NCI-H82 treated with DMSO at 0.1 percent for 48 hours (cell line): ENCODE measurements at regions not wholly inside any gene's neighbourhood (a gene's known extent, or its start where the extent isn't known, plus 50 kb on each side); places are given as distances from the start of the nearest gene placed in this dataset.
"Not testable (repeated sequence)": the region's sequence is repeated elsewhere in the genome, so short reads cannot be mapped to it uniquely, and the experiment has no call there.

Experiments used
- DNase-seq: peaks from one replicate; lab custom pipeline; 2025; ENCODE audit not compliant: unreplicated experiment; lab: John Stamatoyannopoulos, UW

DNA sequence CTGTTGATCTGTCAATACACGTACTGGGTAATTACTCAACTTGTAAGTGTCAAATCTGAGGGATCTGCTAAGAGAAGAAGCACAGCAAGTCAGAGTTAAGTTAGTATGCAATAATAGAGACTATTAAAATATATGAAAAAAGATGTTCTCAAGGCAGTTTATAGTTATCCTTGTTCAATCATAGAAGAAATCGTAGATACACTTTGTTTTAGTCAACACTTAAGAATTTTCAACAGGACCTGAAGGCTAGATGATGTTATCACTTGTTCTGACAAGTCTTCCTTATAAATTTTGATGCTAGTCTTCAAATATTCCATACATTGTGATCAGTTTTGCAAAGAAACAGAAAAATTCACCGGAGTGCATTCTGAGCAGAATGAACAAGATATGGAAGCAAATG is 91.1 kb upstream of the KCNQ5 start:
- no peak for DNase-seq

DNA sequence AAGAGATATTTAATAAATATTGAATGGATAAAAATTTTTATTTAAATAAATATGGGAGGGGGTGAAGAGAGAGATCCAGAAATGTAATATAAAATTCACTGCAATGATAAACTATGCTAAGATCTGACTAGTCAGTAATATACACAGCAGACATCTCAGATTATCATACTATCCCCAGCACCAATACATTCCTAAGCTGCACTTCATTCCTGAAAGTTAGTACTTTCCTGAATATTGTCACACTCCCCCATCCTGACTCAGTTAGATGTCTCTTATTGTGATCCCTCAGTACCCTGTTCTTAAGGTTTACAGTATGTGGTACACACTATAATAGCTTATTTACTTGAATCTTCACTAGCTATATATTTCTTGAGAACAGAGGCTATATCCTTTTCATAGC is 88.3 kb upstream of the KCNQ5 start:
- DNase-seq, result no peak

DNA sequence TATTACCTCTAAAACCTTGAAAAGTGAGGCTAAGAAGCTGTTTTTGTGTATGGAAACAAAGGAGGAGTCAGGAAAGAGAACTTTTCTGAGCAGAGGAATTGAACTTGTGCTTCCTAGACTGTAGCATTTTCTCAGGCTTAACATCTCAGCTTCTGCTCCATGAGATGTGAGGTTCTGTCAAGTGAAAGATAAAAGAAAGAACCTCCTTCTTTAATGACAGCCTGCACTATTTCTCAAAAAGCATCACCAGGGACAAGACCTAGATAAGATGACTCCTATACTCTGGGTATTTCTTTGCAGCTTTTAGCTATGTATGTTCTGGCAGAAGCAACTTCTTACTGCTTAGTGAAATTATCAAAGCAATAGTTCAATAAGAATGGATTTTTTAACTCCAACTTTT is 87.6 kb upstream of the KCNQ5 start:
- DNase-seq, result no peak

DNA sequence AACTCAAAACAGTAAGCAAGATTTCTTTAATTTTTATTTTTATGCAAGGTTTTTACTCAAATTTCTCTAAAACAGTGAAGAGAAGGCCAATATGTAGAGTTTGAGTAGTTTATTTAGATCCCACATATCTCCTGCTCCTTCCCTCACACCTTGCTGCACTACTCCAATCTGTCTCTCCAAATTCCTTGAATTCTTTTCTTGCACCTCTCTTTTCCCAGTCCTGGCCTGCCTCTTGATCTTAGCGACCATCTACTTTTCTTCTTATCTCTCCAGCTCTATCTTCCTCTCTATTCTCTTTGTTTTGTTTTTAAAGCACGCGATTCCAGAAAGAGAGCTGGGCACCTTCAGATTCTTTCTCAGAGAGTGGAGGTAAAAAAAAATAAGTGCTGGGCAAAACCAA is 86.7 kb upstream of the KCNQ5 start:
- DNase-seq, result no peak

DNA sequence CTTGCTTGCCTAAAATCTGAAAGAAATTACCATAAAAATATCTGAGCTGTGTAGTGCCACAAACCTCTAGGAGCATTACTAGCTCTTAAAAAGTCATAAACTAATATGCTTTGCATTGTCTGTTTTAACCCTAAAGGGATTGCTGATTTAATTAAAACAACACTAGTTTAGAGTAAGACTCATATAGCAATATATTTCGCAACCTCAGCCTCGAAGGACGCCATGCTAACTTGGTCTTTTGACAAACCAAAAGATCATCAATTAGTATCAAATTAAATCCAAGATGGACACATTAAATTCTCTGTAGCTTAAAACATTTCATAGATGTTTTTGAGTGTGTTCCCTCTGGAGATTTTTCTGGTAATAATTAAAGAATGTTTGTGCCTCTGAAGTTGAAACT is 74.8 kb upstream of the KCNQ5 start:
- DNase-seq, result no peak

DNA sequence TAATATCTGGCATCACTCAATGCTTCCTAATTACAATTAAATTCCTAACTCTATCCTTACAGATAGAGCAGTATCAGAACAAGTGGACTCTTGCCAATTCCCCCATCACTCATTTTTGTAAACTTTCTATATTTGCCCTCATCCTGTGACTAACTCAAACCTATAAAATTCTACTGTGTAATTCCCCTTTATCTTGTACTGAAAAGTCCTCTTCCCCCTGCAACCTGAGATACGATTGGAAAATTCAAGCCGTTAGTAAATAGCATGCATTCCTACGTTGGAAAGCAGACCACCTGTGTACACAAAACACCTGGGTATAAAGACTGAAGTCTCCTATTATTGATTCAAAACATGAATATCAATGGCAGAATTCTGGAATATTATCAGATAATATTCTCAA is 70.4 kb upstream of the KCNQ5 start:
- DNase-seq, result no peak

DNA sequence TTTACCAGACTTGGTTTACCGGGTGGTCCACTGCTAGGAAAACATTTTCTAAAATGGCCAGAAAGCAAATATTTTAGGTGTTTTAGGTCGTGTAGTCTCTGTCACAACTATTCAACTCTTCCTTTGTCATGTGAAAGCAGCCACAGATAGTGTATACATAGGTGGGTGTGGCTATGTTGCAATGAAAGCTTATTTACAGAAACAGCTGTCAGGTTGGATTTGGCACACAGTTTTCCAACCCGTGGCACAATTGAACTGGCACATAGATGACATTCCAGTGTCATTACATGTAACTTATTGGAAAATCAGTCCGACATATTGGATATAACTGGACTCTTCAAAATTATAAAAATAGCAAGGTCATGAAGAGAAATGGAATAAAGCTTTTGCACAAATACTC is 68.9 kb upstream of the KCNQ5 start:
- DNase-seq, result no peak

DNA sequence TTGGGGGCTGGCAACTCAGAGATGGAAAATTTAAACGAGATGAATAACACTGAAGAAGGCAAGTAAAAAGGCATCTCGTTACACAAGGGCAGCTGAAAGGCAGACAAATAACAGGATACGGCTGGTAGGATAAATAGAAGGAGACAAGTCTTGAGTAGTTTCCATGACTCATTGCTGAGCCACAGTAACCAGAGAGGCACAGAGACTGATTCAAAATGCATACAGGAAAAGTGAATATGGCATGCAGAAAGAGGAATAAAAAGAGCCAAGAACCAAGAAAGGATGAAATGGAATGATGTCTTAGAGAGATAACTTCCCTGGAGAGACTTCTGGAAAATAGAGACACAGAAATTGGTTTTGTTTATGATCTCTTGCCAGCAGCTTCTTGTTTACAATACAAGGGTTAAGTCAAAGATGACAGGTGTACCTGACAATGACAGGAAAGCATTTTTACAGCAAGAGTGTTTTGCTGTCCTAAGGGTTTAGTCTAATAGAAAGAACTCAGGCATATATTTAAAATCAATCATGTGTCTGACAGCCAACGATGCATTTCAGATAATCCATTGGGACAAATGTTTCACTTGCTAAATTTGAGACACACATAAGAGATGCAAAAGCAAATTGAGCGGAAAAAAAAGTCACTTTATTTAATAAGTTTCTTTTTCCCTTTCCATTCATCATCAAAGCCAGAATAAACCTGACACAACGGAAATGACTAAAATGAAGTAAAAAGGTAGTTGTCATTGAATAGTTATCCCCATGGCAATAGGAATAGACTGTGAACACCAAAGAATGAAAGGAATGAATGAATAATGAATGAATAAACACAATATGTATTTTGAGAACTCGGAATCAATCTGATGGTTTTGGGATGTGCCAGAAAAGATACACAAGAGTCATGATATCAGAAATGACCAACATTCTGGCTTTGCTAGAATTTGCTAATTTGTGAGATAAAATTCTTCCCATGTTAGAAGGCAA is 68.0 kb upstream of the KCNQ5 start:
- no peak for DNase-seq

DNA sequence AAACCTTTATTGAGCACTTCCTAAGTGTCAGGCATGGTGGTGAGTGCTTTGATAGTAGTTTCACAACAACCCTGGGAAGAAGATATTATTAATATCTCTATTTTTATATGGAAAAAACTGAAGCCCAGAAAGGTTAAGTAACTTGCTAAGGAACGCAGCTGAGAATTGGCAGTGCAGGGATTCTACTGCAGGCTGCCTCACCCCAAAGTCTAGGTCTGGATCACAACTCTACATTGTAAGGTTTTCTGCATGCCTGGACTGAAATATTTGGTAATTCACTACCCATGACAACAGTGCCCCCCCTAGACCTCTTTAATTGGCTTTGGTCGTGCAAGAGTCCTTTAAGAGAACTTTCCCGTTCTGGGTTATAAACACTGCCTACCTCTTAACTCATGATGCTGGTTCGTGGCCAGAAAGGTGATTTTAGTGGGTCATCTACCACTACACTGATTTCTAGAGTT is 67.1 kb upstream of the KCNQ5 start:
- DNase-seq, result no peak

DNA sequence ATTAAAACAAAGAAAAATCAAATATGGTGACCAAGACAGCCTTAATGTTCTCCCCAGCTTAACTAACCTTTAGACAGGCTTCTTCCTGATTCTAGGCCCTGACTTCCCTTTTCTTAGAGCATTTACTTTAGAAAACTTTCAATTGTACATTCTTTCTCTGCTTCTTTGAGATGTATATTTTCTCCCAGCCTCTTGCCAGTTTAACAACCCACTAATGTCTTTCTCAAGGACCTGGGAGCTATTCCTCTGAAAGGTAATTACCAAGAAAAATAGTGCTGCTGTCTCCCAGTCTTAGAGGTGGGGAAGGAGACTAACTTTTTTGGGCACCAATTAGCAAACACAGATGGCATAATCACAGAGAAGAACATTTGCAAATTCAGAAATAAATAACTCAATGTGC is 62.8 kb upstream of the KCNQ5 start:
- DNase-seq, result no peak

DNA sequence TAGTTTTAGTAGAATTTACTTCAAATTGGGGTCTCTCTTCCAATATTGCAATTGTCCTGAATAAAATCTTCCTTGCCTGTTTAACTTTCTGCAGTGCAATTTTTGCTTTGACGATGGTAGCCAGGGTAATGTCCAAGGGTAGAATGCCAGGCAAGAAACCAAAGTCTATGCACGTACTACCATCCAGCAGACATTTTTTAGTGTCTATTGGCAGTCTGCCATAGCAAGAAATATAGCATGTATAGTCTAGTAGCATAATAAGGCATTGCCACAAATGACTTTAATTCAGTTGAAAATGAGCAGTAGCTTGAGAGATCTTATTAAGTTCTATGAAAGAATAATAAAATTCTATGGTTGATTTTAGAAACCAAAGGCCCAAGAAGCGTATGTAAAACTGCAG is 62.3 kb upstream of the KCNQ5 start:
- no peak for DNase-seq

DNA sequence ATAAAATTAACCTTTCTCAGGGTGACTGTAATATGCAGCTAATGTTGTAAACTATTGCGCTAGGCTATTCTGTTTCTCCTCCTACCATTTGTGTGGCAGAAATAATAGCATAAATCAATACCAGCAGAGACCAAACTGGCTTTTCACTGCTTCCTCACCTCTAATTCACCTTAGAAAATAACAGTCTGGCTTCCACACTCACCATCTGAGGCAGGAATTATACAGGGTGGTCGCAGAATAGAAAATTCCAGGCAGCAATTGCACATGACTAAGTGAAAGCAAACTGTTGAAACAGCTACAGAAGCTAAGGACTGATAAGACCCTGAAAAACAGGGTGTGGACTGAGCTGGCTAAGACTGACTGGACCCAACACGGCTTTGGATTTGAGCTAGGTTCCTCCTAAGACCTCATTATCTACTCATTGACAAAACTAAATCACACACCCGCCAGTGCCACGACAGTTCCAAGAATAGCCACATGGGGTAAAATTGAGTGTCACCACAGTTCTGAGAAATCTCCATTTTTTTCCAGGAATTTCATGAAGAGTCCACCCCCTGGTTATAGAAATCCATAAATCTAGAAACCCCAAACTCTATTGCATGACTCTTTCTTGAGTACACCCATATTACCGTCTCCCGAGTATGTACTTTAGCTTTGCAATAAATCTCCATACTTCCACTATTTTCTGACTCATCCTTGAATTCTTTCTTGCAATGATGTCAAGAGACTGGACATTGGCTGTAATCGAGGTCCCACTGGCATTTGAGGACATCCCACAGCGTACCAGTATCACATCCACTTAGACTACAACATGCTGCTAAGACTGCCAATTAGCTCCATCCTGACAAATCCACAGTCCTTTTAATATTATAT is 60.9 kb upstream of the KCNQ5 start:
- no peak for DNase-seq

DNA sequence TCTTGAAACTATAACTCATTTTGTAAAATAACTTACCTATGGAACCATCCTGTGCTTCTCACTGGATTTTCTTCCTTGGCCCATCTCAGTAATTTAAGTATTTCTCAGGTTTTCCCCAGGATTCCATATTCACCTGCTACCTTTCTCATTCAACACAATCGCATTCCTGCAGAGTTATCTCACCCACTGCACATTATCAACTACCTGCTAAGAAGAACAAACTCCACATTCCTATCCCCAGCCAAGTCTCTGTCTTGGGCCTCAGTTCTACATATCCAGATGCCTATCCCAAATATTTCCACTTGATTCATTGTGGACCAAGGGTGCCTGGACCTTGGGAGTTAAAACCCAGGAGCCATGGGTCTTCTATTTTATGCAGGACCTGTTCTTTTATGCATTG is 60.2 kb upstream of the KCNQ5 start:
- DNase-seq, result no peak

DNA sequence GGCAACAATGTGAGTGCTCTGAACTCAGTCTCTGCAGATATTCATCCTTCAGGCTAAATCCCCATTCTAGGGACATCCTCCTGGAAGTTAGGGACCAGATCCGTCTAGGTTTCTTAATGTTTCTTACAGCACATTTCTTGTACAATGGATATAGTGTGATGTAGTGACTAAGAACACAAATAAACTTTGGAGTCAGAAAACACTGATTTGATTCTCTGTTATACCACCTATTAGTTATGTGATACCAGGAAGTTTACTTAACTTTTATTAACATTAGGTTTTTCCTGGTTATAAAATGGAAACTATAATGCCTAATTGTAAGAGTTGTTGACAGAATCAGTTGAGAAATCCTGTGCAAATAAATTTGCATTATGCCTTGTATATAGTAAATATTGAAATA is 57.6 kb upstream of the KCNQ5 start:
- DNase-seq, result no peak

DNA sequence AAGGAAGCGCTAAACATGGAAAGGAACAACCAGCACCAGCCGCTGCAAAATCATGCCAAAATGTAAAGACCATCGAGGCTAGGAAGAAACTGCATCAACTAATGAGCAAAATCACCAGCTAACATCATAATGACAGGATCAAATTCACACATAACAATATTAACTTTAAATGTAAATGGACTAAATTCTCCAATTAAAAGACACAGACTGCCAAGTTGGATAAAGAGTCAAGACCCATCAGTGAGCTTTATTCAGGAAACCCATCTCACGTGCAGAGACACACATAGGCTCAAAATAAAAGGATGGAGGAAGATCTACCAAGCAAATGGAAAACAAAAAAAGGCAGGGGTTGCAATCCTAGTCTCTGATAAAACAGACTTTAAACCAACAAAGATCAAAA is 49.9 kb upstream of the KCNQ5 start:
- not testable (repeated sequence) for DNase-seq
